ENCODE measurements at regions not wholly inside any gene's neighbourhood (a gene's known extent, or its start where the extent isn't known, plus 50 kb on each side); places are given as distances from the start of the nearest gene placed in this dataset.

- intact Hi-C loops (cut with DNase I) = no loop called here
- ATAC-seq (peak; percentile 5 to 18 (median 12)), DNase-seq (peak; percentile 57 to 78 (median 62))
- Histone ChIP-seq H3K27me3 (no peaks in the 10 kb centered on the region), H3K27ac (peak overlapping the region; percentile 39 to 76 (median 49)), H3K4me1 (peaks cover 0 to 65% (median 35%) of the 10 kb centered on the region in 4 donors), H3K4me3 (no peak overlapping the region), H3K36me3 (no peaks in the 10 kb centered on the region), H3K9me3 (no peaks in the 10 kb centered on the region)
- WGBS (ENCODE audit: insufficient coverage, low coverage, low lambda C conversion rate, missing lambda C conversion rate) = no CpG with 5 or more reads among the region's 1 CpG
- TF ChIP-seq CTCF (IDR thresholded peaks at IDR 0.05) (no peak), POLR2A (IDR thresholded peaks at IDR 0.05) (no peak)
Measured at GRCh38 chr2:120547662-120548061, 188.0 kb upstream of the GLI2 start.

DNA sequence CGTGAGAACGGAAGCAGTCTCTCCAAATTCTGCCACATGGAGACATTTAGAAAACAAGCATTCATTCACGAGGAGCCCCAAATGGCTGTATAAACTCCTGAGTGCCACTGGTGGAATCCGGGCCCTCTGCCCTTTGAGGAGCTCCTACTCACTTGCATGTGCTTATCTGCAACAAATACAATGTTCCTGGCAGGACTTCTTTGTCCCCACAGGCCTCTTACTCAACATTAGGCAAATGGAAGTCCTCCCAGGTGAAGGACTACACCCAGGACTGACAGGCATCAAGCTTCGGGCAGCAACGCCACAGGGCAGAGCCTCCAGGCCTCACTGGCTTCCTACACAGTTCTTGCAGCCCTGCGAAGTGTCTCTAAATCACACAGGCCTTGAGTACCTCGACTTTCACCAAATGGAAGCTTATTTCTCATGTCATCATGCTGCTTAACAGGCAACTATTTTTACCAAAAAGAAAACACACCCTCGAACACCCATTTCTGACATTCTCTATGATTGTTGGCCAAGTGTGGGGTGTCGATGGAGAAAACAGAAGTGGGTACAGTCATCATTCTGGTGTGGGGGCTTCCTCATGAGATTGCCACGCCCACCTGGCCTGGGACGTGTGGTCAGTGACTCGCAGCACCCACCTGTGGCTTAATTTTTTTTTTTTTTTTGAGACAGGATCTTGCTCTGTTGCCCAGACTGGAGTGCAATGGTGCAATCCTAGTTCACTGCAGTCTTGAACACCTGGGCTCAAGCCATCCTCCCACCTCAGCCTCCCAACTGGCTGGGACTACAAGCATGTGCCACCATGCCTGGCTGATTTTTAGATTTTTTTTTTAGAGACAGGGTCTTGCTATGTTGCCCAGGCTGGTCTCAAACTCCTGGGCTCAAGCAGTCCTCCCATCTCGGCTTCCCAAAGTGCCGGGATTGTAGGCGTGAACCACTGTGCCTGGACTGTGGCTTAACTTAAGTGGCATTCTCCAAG lies 186.8 kb upstream of the GLI2 start:
- WGBS (ENCODE audit: insufficient coverage, low coverage, low lambda C conversion rate, missing lambda C conversion rate) = 86% methylated on average over 10 of the region's 16 CpGs
- Histone ChIP-seq H3K9me3 (no peaks in the 10 kb centered on the region), H3K4me3 (no peak overlapping the region), H3K4me1 (peaks cover 0 to 58% (median 37%) of the 10 kb centered on the region in 4 donors), H3K27ac (peak overlapping the region; percentile 15 to 76 (median 39)), H3K27me3 (no peaks in the 10 kb centered on the region), H3K36me3 (no peaks in the 10 kb centered on the region)
- intact Hi-C loops (cut with DNase I) = no loop called here
- peak; percentile 27 to 68 (median 58) for ATAC-seq
- DNase-seq = peak; percentile 48 to 90 (median 72)
- TF ChIP-seq POLR2A (IDR thresholded peaks at IDR 0.05) = peak; percentile 57
- TF ChIP-seq CTCF (IDR thresholded peaks at IDR 0.05) = no peak

DNA sequence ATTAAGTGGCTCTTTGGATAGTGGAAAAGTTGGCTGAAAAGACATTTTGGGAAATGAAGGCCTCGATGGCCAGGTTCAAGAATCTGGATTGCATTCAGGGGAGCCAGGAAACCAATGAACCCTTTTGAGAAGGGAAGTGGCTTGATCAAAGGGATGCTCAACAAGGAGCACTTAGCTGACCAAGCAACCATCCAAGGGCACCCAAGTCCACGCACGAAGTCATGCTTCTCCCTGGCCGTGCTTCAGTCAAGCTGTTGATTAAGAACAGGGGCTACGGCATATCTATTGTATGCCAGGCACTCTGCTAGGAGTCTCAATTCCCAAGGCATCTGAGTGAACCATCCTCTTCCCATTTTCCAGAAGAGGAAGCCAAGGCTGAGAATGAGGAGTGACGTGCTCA lies 185.8 kb upstream of the GLI2 start:
- H3K36me3 ChIP-seq = no peaks in the 10 kb centered on the region
- H3K4me3 ChIP-seq = no peak overlapping the region
- intact Hi-C loops (cut with DNase I) = no loop called here
- peak overlapping the region in 1 of 3 donors; percentile 76 for H3K27ac ChIP-seq
- TF ChIP-seq CTCF (IDR thresholded peaks at IDR 0.05) (no peak), POLR2A (IDR thresholded peaks at IDR 0.05) (no peak)
- peaks cover 0 to 58% (median 37%) of the 10 kb centered on the region in 4 donors for H3K4me1 ChIP-seq
- DNase-seq = peak in 1 of 3 donors; percentile 34
- no peaks in the 10 kb centered on the region for H3K9me3 ChIP-seq
- no peak for ATAC-seq
- 79% methylated on average over 6 of the region's 6 CpGs for WGBS (ENCODE audit: insufficient coverage, low coverage, low lambda C conversion rate, missing lambda C conversion rate)
- H3K27me3 ChIP-seq = no peaks in the 10 kb centered on the region

GRCh38 chr2:120550282-120550681 lies 185.4 kb upstream of the GLI2 start:
- no peak for TF ChIP-seq POLR2A (IDR thresholded peaks at IDR 0.05)
- no peak for TF ChIP-seq CTCF (IDR thresholded peaks at IDR 0.05)
- ATAC-seq (no peak), DNase-seq (no peak)
- Histone ChIP-seq H3K4me3 (no peak overlapping the region), H3K9me3 (no peaks in the 10 kb centered on the region), H3K27me3 (no peaks in the 10 kb centered on the region), H3K27ac (peak overlapping the region in 1 of 3 donors; percentile 88), H3K4me1 (peaks cover 0 to 58% (median 37%) of the 10 kb centered on the region in 4 donors), H3K36me3 (no peaks in the 10 kb centered on the region)
- WGBS (ENCODE audit: insufficient coverage, low coverage, low lambda C conversion rate, missing lambda C conversion rate) = 84% methylated on average over 4 of the region's 4 CpGs
- intact Hi-C loops (cut with DNase I) = no loop called here
